ENCODE measurements at regions not wholly inside any gene's neighbourhood (a gene's known extent, or its start where the extent isn't known, plus 50 kb on each side); places are given as distances from the start of the nearest gene placed in this dataset.

GRCh38 chr4:19930742-19931141 lies 321.0 kb upstream of the SLIT2 start:
- DNase-seq (ENCODE audit: low read depth) = no peak
- no peak for TF ChIP-seq CTCF (conservative IDR thresholded peaks at IDR 0.05; ENCODE audit: control insufficient read depth, insufficient read depth, low read depth, low read length)
- no peak overlapping the region for H3K4me3 ChIP-seq (ENCODE audit: control insufficient read depth, low read depth, low read length)

GRCh38 chr4:19927381-19927780 lies 324.3 kb upstream of the SLIT2 start:
- DNase-seq (ENCODE audit: low read depth) = no peak
- no peak overlapping the region for H3K4me3 ChIP-seq (ENCODE audit: control insufficient read depth, low read depth, low read length)
- TF ChIP-seq CTCF (conservative IDR thresholded peaks at IDR 0.05; ENCODE audit: control insufficient read depth, insufficient read depth, low read depth, low read length) = no peak

- DNase-seq (ENCODE audit: low read depth) = no peak
These were observed 326.2 kb upstream of the SLIT2 start for GRCh38 chr4:19925516-19925915.

GRCh38 chr4:19924761-19925160 lies 326.9 kb upstream of the SLIT2 start:
- DNase-seq (ENCODE audit: low read depth) = no peak
- no peak for TF ChIP-seq CTCF (conservative IDR thresholded peaks at IDR 0.05; ENCODE audit: control insufficient read depth, insufficient read depth, low read depth, low read length)

More at GRCh38 chr4:19925516-19925915, 326.2 kb upstream of the SLIT2 start:
- no peak overlapping the region for H3K4me3 ChIP-seq (ENCODE audit: control insufficient read depth, low read depth, low read length)
- no peak for TF ChIP-seq CTCF (conservative IDR thresholded peaks at IDR 0.05; ENCODE audit: control insufficient read depth, insufficient read depth, low read depth, low read length)

GRCh38 chr4:19915276-19915675 lies 336.4 kb upstream of the SLIT2 start:
- no peak for TF ChIP-seq CTCF (conservative IDR thresholded peaks at IDR 0.05; ENCODE audit: control insufficient read depth, insufficient read depth, low read depth, low read length)
- no peak overlapping the region for H3K4me3 ChIP-seq (ENCODE audit: control insufficient read depth, low read depth, low read length)
- DNase-seq (ENCODE audit: low read depth) = no peak

More at GRCh38 chr4:19924761-19925160, 326.9 kb upstream of the SLIT2 start:
- H3K4me3 ChIP-seq (ENCODE audit: control insufficient read depth, low read depth, low read length) = no peak overlapping the region

GRCh38 chr4:19913650-19914049 lies 338.1 kb upstream of the SLIT2 start:
- no peak for DNase-seq (ENCODE audit: low read depth)
- H3K4me3 ChIP-seq (ENCODE audit: control insufficient read depth, low read depth, low read length) = no peak overlapping the region
- TF ChIP-seq CTCF (conservative IDR thresholded peaks at IDR 0.05; ENCODE audit: control insufficient read depth, insufficient read depth, low read depth, low read length) = no peak
